IPS-NIHi7 (cell line): ENCODE measurements at regions not wholly inside any gene's neighbourhood (a gene's known extent, or its start where the extent isn't known, plus 50 kb on each side); places are given as distances from the start of the nearest gene placed in this dataset.
"Not testable (repeated sequence)": the region's sequence is repeated elsewhere in the genome, so short reads cannot be mapped to it uniquely, and the experiment has no call there.

Source experiments
- DNase-seq: peaks from one replicate; pipeline ENCODE4 v3.0.0; 2012; ENCODE audit warnings: mixed read lengths; ENCODE audit errors: extremely low spot score

- not testable (repeated sequence) for DNase-seq
Observed at GRCh38 chr2:224113930-224114329, 74.8 kb upstream of the SERPINE2 start.

GRCh38 chr2:224111576-224111975 is 72.5 kb upstream of the SERPINE2 start:
- no peak for DNase-seq

GRCh38 chr2:224110811-224111210 is 71.7 kb upstream of the SERPINE2 start:
- no peak for DNase-seq

GRCh38 chr2:224109751-224110150 is 70.7 kb upstream of the SERPINE2 start:
- DNase-seq = no peak

- DNase-seq = no peak
Observed at GRCh38 chr2:224106794-224107193, 67.7 kb upstream of the SERPINE2 start.

GRCh38 chr2:224104668-224105386 is 65.7 kb upstream of the SERPINE2 start:
- DNase-seq = no peak

- no peak for DNase-seq
Observed at GRCh38 chr2:224103651-224104050, 64.6 kb upstream of the SERPINE2 start.

GRCh38 chr2:224102991-224103390 is 63.9 kb upstream of the SERPINE2 start:
- no peak for DNase-seq

- DNase-seq = no peak
Observed at GRCh38 chr2:224101820-224102630, 62.9 kb upstream of the SERPINE2 start.

- DNase-seq = no peak
Observed at GRCh38 chr2:224099861-224100643, 61.0 kb upstream of the SERPINE2 start.

- no peak for DNase-seq
Observed at GRCh38 chr2:224098481-224099230, 59.6 kb upstream of the SERPINE2 start.

GRCh38 chr2:224094413-224094812 is 55.3 kb upstream of the SERPINE2 start:
- DNase-seq = no peak

- not testable (repeated sequence) for DNase-seq
Observed at GRCh38 chr2:224091671-224092070, 52.6 kb upstream of the SERPINE2 start.

GRCh38 chr2:224089606-224090005 is 50.5 kb upstream of the SERPINE2 start:
- DNase-seq = not testable (repeated sequence)
